ENCODE measurements at regions not wholly inside any gene's neighbourhood (a gene's known extent, or its start where the extent isn't known, plus 50 kb on each side); places are given as distances from the start of the nearest gene placed in this dataset.

DNA sequence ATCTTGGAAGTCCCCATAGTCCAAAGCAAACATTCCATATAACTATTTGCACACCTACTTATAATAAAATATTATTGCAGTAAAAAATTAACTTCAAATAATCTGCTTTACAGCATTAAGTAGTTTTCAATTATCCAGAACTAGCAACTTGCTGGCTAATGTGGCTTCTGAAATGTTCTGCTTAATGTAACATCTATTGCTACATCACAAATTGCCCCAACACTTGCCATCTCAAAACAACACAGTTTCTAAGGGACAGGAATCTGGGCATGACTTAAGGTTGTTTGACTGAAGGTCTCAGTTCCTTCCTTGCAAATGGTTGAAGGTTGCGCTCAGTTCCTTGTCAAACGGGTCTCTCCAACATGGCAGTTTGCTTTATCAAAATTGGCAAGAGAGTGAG lies 378.5 kb upstream of the SEMA3C start:
- H3K9me3 Mint-ChIP-seq, result peaks cover 6% of the 10 kb centered on the region; the same call in 1 of the 2 replicates
- TF ChIP-seq ZSCAN18 (CRISPR knock-in tag; IDR thresholded peaks at IDR 0.05), result no peak
- TF ChIP-seq NR2C2 (CRISPR knock-in tag; IDR thresholded peaks at IDR 0.05), result no peak
- TF ChIP-seq ERG (CRISPR knock-in tag; IDR thresholded peaks at IDR 0.05), result no peak
- no peak for TF ChIP-seq ZNF425 (CRISPR knock-in tag; conservative IDR thresholded peaks at IDR 0.05)
- TF ChIP-seq AFF4 (CRISPR knock-in tag; IDR thresholded peaks at IDR 0.05; ENCODE audit: borderline replicate concordance), result no peak
- no peak for TF ChIP-seq EMX1 (CRISPR knock-in tag; IDR thresholded peaks at IDR 0.05)
- TF ChIP-seq, protein P1, sequence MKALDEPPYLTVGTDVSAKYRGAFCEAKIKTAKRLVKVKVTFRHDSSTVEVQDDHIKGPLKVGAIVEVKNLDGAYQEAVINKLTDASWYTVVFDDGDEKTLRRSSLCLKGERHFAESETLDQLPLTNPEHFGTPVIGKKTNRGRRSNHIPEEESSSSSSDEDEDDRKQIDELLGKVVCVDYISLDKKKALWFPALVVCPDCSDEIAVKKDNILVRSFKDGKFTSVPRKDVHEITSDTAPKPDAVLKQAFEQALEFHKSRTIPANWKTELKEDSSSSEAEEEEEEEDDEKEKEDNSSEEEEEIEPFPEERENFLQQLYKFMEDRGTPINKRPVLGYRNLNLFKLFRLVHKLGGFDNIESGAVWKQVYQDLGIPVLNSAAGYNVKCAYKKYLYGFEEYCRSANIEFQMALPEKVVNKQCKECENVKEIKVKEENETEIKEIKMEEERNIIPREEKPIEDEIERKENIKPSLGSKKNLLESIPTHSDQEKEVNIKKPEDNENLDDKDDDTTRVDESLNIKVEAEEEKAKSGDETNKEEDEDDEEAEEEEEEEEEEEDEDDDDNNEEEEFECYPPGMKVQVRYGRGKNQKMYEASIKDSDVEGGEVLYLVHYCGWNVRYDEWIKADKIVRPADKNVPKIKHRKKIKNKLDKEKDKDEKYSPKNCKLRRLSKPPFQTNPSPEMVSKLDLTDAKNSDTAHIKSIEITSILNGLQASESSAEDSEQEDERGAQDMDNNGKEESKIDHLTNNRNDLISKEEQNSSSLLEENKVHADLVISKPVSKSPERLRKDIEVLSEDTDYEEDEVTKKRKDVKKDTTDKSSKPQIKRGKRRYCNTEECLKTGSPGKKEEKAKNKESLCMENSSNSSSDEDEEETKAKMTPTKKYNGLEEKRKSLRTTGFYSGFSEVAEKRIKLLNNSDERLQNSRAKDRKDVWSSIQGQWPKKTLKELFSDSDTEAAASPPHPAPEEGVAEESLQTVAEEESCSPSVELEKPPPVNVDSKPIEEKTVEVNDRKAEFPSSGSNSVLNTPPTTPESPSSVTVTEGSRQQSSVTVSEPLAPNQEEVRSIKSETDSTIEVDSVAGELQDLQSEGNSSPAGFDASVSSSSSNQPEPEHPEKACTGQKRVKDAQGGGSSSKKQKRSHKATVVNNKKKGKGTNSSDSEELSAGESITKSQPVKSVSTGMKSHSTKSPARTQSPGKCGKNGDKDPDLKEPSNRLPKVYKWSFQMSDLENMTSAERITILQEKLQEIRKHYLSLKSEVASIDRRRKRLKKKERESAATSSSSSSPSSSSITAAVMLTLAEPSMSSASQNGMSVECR (CRISPR knock-in tag; IDR thresholded peaks at IDR 0.05; ENCODE audit: borderline replicate concordance), result no peak
- TF ChIP-seq, protein P2, sequence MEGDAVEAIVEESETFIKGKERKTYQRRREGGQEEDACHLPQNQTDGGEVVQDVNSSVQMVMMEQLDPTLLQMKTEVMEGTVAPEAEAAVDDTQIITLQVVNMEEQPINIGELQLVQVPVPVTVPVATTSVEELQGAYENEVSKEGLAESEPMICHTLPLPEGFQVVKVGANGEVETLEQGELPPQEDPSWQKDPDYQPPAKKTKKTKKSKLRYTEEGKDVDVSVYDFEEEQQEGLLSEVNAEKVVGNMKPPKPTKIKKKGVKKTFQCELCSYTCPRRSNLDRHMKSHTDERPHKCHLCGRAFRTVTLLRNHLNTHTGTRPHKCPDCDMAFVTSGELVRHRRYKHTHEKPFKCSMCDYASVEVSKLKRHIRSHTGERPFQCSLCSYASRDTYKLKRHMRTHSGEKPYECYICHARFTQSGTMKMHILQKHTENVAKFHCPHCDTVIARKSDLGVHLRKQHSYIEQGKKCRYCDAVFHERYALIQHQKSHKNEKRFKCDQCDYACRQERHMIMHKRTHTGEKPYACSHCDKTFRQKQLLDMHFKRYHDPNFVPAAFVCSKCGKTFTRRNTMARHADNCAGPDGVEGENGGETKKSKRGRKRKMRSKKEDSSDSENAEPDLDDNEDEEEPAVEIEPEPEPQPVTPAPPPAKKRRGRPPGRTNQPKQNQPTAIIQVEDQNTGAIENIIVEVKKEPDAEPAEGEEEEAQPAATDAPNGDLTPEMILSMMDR (IDR thresholded peaks at IDR 0.05), result no peak
- no peak for TF ChIP-seq MXD4 (CRISPR knock-in tag; IDR thresholded peaks at IDR 0.05; ENCODE audit: borderline replicate concordance)
- no peak for TF ChIP-seq SP1 (CRISPR knock-in tag; conservative IDR thresholded peaks at IDR 0.05)
- no peak for TF ChIP-seq SMAD4 (CRISPR knock-in tag; IDR thresholded peaks at IDR 0.05)
- TF ChIP-seq TEAD1 (CRISPR knock-in tag; IDR thresholded peaks at IDR 0.05), result no peak
- TF ChIP-seq TCF7 (CRISPR knock-in tag; IDR thresholded peaks at IDR 0.05; ENCODE audit: low read depth), result no peak
- TF ChIP-seq ZNF423 (CRISPR knock-in tag; IDR thresholded peaks at IDR 0.05), result no peak
- TF ChIP-seq ZMAT4 (CRISPR knock-in tag; IDR thresholded peaks at IDR 0.05), result no peak
- no peak for TF ChIP-seq ATF6 (CRISPR knock-in tag; IDR thresholded peaks at IDR 0.05)
- TF ChIP-seq CREM (CRISPR knock-in tag; IDR thresholded peaks at IDR 0.05), result no peak
- no peak for TF ChIP-seq ZNF317 (CRISPR knock-in tag; IDR thresholded peaks at IDR 0.05; ENCODE audit: borderline replicate concordance, low read depth)
- TF ChIP-seq ESRRA (CRISPR knock-in tag; IDR thresholded peaks at IDR 0.05; ENCODE audit: borderline replicate concordance), result no peak
- no peak for TF ChIP-seq ZNF416 (CRISPR knock-in tag; IDR thresholded peaks at IDR 0.05)

More for the DNA sequence above, 378.5 kb upstream of the SEMA3C start:
- Mint-ChIP-seq H3K27ac (no peak overlapping the region), H3K27me3 (ENCODE audit: low read depth) (no peaks in the 10 kb centered on the region), H3K4me3 (no peak overlapping the region), H3K4me1 (peaks cover 12% of the 10 kb centered on the region), H3K36me3 (no peaks in the 10 kb centered on the region)
- ChIA-PET POLR2A (no interaction called here), CTCF (interaction anchor here (1.2 kb wide), 1 partner anchor 173 kb away, joined by 3 read pairs; no protein-coding TSS in a partner anchor)
- no peak for DNase-seq (ENCODE audit: low spot score)
- ATAC-seq, result no peak
